ENCODE measurements at regions not wholly inside any gene's neighbourhood (a gene's known extent, or its start where the extent isn't known, plus 50 kb on each side); places are given as distances from the start of the nearest gene placed in this dataset.

- DNase-seq (ENCODE audit: low read depth, low spot score) (no peak), ATAC-seq (no peak)
- Histone ChIP-seq H3K36me3 (ENCODE audit: control insufficient read depth in 1 of 2, insufficient read depth in 2 of 2, low read length in 2 of 2) (no peaks in the 10 kb centered on the region), H4K20me1 (ENCODE audit: insufficient read depth) (no peaks in the 10 kb centered on the region), H3K27me3 (ENCODE audit: insufficient read depth, low read length) (no peaks in the 10 kb centered on the region), H3K4me3 (replicated peaks in 1 of 2; ENCODE audit: low read depth in 1 of 2, low read length in 2 of 2) (no peak overlapping the region), H3K4me1 (ENCODE audit: control insufficient read depth in 1 of 2, insufficient read depth in 2 of 2, low read length in 2 of 2) (no peaks in the 10 kb centered on the region), H3K9ac (ENCODE audit: low read length) (no peak overlapping the region), H3K27ac (ENCODE audit: low read depth, low read length) (no peak overlapping the region), H3K79me2 (ENCODE audit: insufficient read depth, low read length) (no peaks in the 10 kb centered on the region), H3K9me3 (ENCODE audit: control insufficient read depth in 1 of 2, insufficient read depth in 1 of 2, low read depth in 1 of 2, low read length in 2 of 2) (no peaks in the 10 kb centered on the region), H3K9me2 (ENCODE audit: insufficient read depth) (no peaks in the 10 kb centered on the region), H3K4me2 (ENCODE audit: low read length) (no peak overlapping the region), H2AFZ (ENCODE audit: low read depth, low read length, poor library complexity, severe bottlenecking) (no peak overlapping the region)
- intact Hi-C loops (cut with micrococcal nuclease): no loop called here
- RAD21 ChIA-PET (ENCODE audit: low non-redundant PET in 1 of 2, low total read pairs in 2 of 2, uncharacterized antibody in 2 of 2, unreplicated experiment in 2 of 2): no interaction called here
- CTCF ChIA-PET: no interaction called here
- POLR2A ChIA-PET: no interaction called here
- BruUV-seq (replicated peaks): no TSS peak
- TF ChIP-seq ZFX (IDR thresholded peaks at IDR 0.05) (no peak), ATF3 (IDR thresholded peaks at IDR 0.05) (no peak), SIN3A (IDR thresholded peaks at IDR 0.05; ENCODE audit: low read depth) (no peak), YY1 (IDR thresholded peaks at IDR 0.05; ENCODE audit: extremely low read depth, insufficient replicate concordance, low read depth, low read length) (no peak)
Observed at GRCh38 chr4:98712607-98713006, 54.2 kb upstream of the TSPAN5 start.

GRCh38 chr4:98711526-98711925 lies 53.1 kb upstream of the TSPAN5 start:
- Histone ChIP-seq H3K4me2 (ENCODE audit: low read length) (no peak overlapping the region), H3K4me1 (ENCODE audit: control insufficient read depth in 1 of 2, insufficient read depth in 2 of 2, low read length in 2 of 2) (no peaks in the 10 kb centered on the region), H3K27me3 (ENCODE audit: insufficient read depth, low read length) (no peaks in the 10 kb centered on the region), H3K9ac (ENCODE audit: low read length) (no peak overlapping the region), H2AFZ (ENCODE audit: low read depth, low read length, poor library complexity, severe bottlenecking) (no peak overlapping the region), H3K79me2 (ENCODE audit: insufficient read depth, low read length) (no peaks in the 10 kb centered on the region), H3K4me3 (replicated peaks in 1 of 2; ENCODE audit: low read depth in 1 of 2, low read length in 2 of 2) (no peak overlapping the region), H4K20me1 (ENCODE audit: insufficient read depth) (no peaks in the 10 kb centered on the region), H3K36me3 (ENCODE audit: control insufficient read depth in 1 of 2, insufficient read depth in 2 of 2, low read length in 2 of 2) (no peaks in the 10 kb centered on the region), H3K27ac (ENCODE audit: low read depth, low read length) (no peak overlapping the region), H3K9me3 (ENCODE audit: control insufficient read depth in 1 of 2, insufficient read depth in 1 of 2, low read depth in 1 of 2, low read length in 2 of 2) (no peaks in the 10 kb centered on the region), H3K9me2 (ENCODE audit: insufficient read depth) (no peaks in the 10 kb centered on the region)
- CTCF ChIA-PET: no interaction called here
- RAD21 ChIA-PET (ENCODE audit: low non-redundant PET in 1 of 2, low total read pairs in 2 of 2, uncharacterized antibody in 2 of 2, unreplicated experiment in 2 of 2): no interaction called here
- TF ChIP-seq CTCF (IDR thresholded peaks at IDR 0.05 in 2 of 3, conservative IDR thresholded peaks at IDR 0.05 in 1 of 3; ENCODE audit: borderline replicate concordance in 1 of 3, insufficient read depth in 1 of 3, low read depth in 2 of 3, low read length in 2 of 3): no peak
- no peak for TF ChIP-seq ATF3 (IDR thresholded peaks at IDR 0.05)
- no peak for TF ChIP-seq ZNF274 (IDR thresholded peaks at IDR 0.05; ENCODE audit: low read depth, low read length)
- TF ChIP-seq EZH2phosphoT487 (IDR thresholded peaks at IDR 0.05; ENCODE audit: borderline replicate concordance): no peak
- TF ChIP-seq SRF (IDR thresholded peaks at IDR 0.05; ENCODE audit: low read depth): no peak
- no peak for TF ChIP-seq MAX (IDR thresholded peaks at IDR 0.05)
- TF ChIP-seq TCF7L2 (IDR thresholded peaks at IDR 0.05; ENCODE audit: borderline replicate concordance, extremely low read depth, insufficient read depth, insufficient read length): no peak
- TF ChIP-seq ZFX (IDR thresholded peaks at IDR 0.05): no peak
- no peak for TF ChIP-seq POLR2A (IDR thresholded peaks at IDR 0.05; ENCODE audit: borderline replicate concordance, extremely low read depth, insufficient read depth, insufficient read length)
- no peak for TF ChIP-seq ELF1 (IDR thresholded peaks at IDR 0.05; ENCODE audit: borderline replicate concordance, low read depth)
- TF ChIP-seq YY1 (IDR thresholded peaks at IDR 0.05; ENCODE audit: extremely low read depth, insufficient replicate concordance, low read depth, low read length): no peak
- no peak for TF ChIP-seq EZH2 (IDR thresholded peaks at IDR 0.05)
- TF ChIP-seq SIN3A (IDR thresholded peaks at IDR 0.05; ENCODE audit: low read depth): no peak
- no peak for TF ChIP-seq SP1 (IDR thresholded peaks at IDR 0.05; ENCODE audit: low read depth)
- no peak for DNase-seq (ENCODE audit: low read depth, low spot score)
- no TSS peak for BruUV-seq (replicated peaks)
- intact Hi-C loops (cut with micrococcal nuclease): no loop called here
- no peak for ATAC-seq
- POLR2A ChIA-PET: no interaction called here

All from HCT116 (cell line).